IPS DF 4.7 (cell line): ENCODE measurements at regions not wholly inside any gene's neighbourhood (a gene's known extent, or its start where the extent isn't known, plus 50 kb on each side); places are given as distances from the start of the nearest gene placed in this dataset.
"Not testable (repeated sequence)": the region's sequence is repeated elsewhere in the genome, so short reads cannot be mapped to it uniquely, and the experiment has no call there.

ENCODE experiments used
- DNase-seq: peaks from one replicate; pipeline ENCODE4 v3.0.0-alpha.2; 2013; ENCODE audit warnings: low spot score; ENCODE audit errors: extremely low read depth

- no peak for DNase-seq
Observed at GRCh38 chr1:195701149-195701548, 907.1 kb downstream of the KCNT2 start.

GRCh38 chr1:195697130-195697529 lies 911.1 kb downstream of the KCNT2 start:
- DNase-seq: no peak

GRCh38 chr1:195686764-195687163 lies 921.5 kb downstream of the KCNT2 start:
- no peak for DNase-seq

GRCh38 chr1:195664628-195665027 lies 943.6 kb downstream of the KCNT2 start:
- no peak for DNase-seq

- DNase-seq: no peak
Observed at GRCh38 chr1:195663549-195664280, 944.5 kb downstream of the KCNT2 start.

GRCh38 chr1:195656780-195657179 lies 951.5 kb downstream of the KCNT2 start:
- DNase-seq: no peak

GRCh38 chr1:195648875-195649274 lies 959.4 kb downstream of the KCNT2 start:
- DNase-seq: not testable (repeated sequence)

- DNase-seq: no peak
Observed at GRCh38 chr1:195637539-195637938, 970.7 kb downstream of the KCNT2 start.

GRCh38 chr1:195618287-195618686 lies 990.0 kb downstream of the KCNT2 start:
- no peak for DNase-seq

- DNase-seq: no peak
Observed at GRCh38 chr1:195617106-195617505, 991.1 kb downstream of the KCNT2 start.

- DNase-seq: no peak
Observed at GRCh38 chr1:195608883-195609282, 999.4 kb downstream of the KCNT2 start.

GRCh38 chr1:195606483-195606882 lies 1001.8 kb downstream of the KCNT2 start:
- DNase-seq: no peak

GRCh38 chr1:195604287-195604686 lies 1004.0 kb downstream of the KCNT2 start:
- no peak for DNase-seq

- no peak for DNase-seq
Observed at GRCh38 chr1:195597891-195598290, 1010.3 kb downstream of the KCNT2 start.

- no peak for DNase-seq
Observed at GRCh38 chr1:195594773-195595172, 1013.5 kb downstream of the KCNT2 start.

- DNase-seq: no peak
Observed at GRCh38 chr1:195594322-195594721, 1013.9 kb downstream of the KCNT2 start.

- DNase-seq: no peak
Observed at GRCh38 chr1:195591917-195592672, 1016.1 kb downstream of the KCNT2 start.

GRCh38 chr1:195590649-195591048 lies 1017.6 kb downstream of the KCNT2 start:
- DNase-seq: no peak

GRCh38 chr1:195584870-195585624 lies 1023.2 kb downstream of the KCNT2 start:
- DNase-seq: no peak

- DNase-seq: no peak
Observed at GRCh38 chr1:195580988-195581387, 1027.3 kb downstream of the KCNT2 start.

GRCh38 chr1:195577748-195578147 lies 1030.5 kb downstream of the KCNT2 start:
- DNase-seq: no peak

- DNase-seq: no peak
Observed at GRCh38 chr1:195576641-195577040, 1031.6 kb downstream of the KCNT2 start.
